Natural killer cell (primary cell): ENCODE measurements at regions not wholly inside any gene's neighbourhood (a gene's known extent, or its start where the extent isn't known, plus 50 kb on each side); places are given as distances from the start of the nearest gene placed in this dataset.

Experiments
- ATAC-seq, 3 donors: fragments of 150-1000 bp in 2 of 3; fragments of 200-7000 bp in 1 of 3; cut with Tn5 transposase; 1 replicate in 1 of 3; 2 replicates in 2 of 3; pipeline ENCODE4 v1.10.0; 2021; ENCODE audit warnings: mild to moderate bottlenecking in 2 of 3, moderate library complexity in 2 of 3
- DNase-seq, 2 donors: peaks; one replicate each; pipeline versions ENCODE4 v3.0.0 to v3.0.0-alpha.2; 2013 to 2021; ENCODE audit warnings: mixed read lengths in 1 of 2
- H3K27ac ChIP-seq: one replicate; pipeline ENCODE4 v1.5.1; 2013; ENCODE audit warnings: mild to moderate bottlenecking, low read length
- H3K27me3 ChIP-seq: one replicate; pipeline ENCODE4 v1.6.1; 2013; ENCODE audit warnings: low read length; ENCODE audit not compliant: control insufficient read depth, insufficient read depth
- H3K36me3 ChIP-seq: one replicate; pipeline ENCODE4 v1.6.1; 2013; ENCODE audit warnings: low read length; ENCODE audit not compliant: control insufficient read depth, insufficient read depth
- H3K4me1 ChIP-seq: one replicate; pipeline ENCODE4 v1.6.1; 2013; ENCODE audit warnings: low read length; ENCODE audit not compliant: control insufficient read depth, insufficient read depth
- H3K4me3 ChIP-seq: one replicate; pipeline ENCODE4 v1.5.1; 2013; ENCODE audit warnings: low read length
- H3K9me3 ChIP-seq: one replicate; pipeline ENCODE4 v1.6.1; 2013; ENCODE audit warnings: low read length; ENCODE audit not compliant: control insufficient read depth, insufficient read depth
- H3K27ac Mint-ChIP-seq, 2 donors: one replicate each; pipeline ENCODE4 v1.8.0; 2022; ENCODE audit warnings: mild to moderate bottlenecking in 2 of 2, mixed read lengths in 2 of 2, moderate library complexity in 1 of 2
- H3K27me3 Mint-ChIP-seq, 2 donors: one replicate each; pipeline ENCODE4 v1.8.0; 2022; ENCODE audit warnings: low read depth in 2 of 2, mixed read lengths in 2 of 2
- H3K36me3 Mint-ChIP-seq: one replicate; pipeline ENCODE4 v1.8.0; 2022; ENCODE audit warnings: mixed read lengths
- H3K4me1 Mint-ChIP-seq, 2 donors: one replicate each; pipeline ENCODE4 v1.8.0; 2022; ENCODE audit warnings: mixed read lengths in 2 of 2
- H3K4me3 Mint-ChIP-seq: one replicate; pipeline ENCODE4 v1.8.0; 2022; ENCODE audit warnings: mild to moderate bottlenecking, moderate library complexity, mixed read lengths
- H3K9me3 Mint-ChIP-seq, 2 donors: one replicate each; pipeline ENCODE4 v1.8.0; 2022; ENCODE audit warnings: mixed read lengths in 2 of 2
- WGBS: methylation state at CpG from one replicate; pipeline ENCODE4 v1.1.7; 2013; ENCODE audit warnings: missing lambda C conversion rate; ENCODE audit not compliant: insufficient coverage; 5-methylcytosine and 5-hydroxymethylcytosine counted together
- intact Hi-C: fragments of 100-400 bp; cut with micrococcal nuclease; formaldehyde crosslinking; loops from one replicate; pipeline ENCODE4 v1.14.2; 2022
- TF ChIP-seq, protein P1 (sequence below): fragments of 200-600 bp; IDR thresholded peaks from one replicate; pipeline ENCODE4 v1.8.0; 2022; ENCODE audit warnings: antibody characterized with exemption

DNA sequence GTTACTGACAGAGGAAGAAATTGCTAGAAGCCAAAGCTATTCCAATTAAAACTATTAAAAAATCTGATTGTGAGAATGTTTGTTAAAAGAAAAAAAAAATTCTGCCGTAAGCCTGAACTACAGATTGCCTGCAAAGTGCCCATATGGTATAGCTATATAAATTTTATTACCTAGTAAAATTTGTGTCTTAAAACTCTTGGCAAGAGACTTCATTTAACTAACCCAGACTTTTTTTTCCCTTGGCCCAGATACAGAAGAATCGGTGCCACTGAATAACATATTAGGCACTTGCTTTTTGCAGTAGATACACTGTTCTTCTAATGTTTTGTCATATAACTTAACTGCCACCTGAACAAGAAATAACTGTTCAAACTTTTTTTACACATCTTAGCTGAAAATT is 125.5 kb downstream of the RPS29 start:
- Mint-ChIP-seq H3K4me1 (no peaks in the 10 kb centered on the region), H3K36me3 (no peaks in the 10 kb centered on the region), H3K27me3 (peaks cover 0 to 10% of the 10 kb centered on the region in 2 donors), H3K9me3 (no peaks in the 10 kb centered on the region), H3K27ac (no peak overlapping the region), H3K4me3 (no peak overlapping the region)
- no peak for ATAC-seq
- Histone ChIP-seq H3K4me1 (no peaks in the 10 kb centered on the region), H3K9me3 (no peaks in the 10 kb centered on the region), H3K4me3 (no peak overlapping the region), H3K27ac (no peak overlapping the region), H3K27me3 (no peaks in the 10 kb centered on the region), H3K36me3 (no peaks in the 10 kb centered on the region)
- DNase-seq: no peak
- TF ChIP-seq, protein P1, sequence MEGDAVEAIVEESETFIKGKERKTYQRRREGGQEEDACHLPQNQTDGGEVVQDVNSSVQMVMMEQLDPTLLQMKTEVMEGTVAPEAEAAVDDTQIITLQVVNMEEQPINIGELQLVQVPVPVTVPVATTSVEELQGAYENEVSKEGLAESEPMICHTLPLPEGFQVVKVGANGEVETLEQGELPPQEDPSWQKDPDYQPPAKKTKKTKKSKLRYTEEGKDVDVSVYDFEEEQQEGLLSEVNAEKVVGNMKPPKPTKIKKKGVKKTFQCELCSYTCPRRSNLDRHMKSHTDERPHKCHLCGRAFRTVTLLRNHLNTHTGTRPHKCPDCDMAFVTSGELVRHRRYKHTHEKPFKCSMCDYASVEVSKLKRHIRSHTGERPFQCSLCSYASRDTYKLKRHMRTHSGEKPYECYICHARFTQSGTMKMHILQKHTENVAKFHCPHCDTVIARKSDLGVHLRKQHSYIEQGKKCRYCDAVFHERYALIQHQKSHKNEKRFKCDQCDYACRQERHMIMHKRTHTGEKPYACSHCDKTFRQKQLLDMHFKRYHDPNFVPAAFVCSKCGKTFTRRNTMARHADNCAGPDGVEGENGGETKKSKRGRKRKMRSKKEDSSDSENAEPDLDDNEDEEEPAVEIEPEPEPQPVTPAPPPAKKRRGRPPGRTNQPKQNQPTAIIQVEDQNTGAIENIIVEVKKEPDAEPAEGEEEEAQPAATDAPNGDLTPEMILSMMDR: no peak
- intact Hi-C loops: no loop called here
- WGBS: 82% methylated on average over 1 of the region's 2 CpGs

GRCh38 chr14:49456589-49456988 is 129.6 kb downstream of the RPS29 start:
- Mint-ChIP-seq H3K4me1 (no peaks in the 10 kb centered on the region), H3K4me3 (no peak overlapping the region), H3K36me3 (no peaks in the 10 kb centered on the region), H3K27ac (no peak overlapping the region), H3K27me3 (peaks cover 8 to 25% of the 10 kb centered on the region in 2 donors), H3K9me3 (no peaks in the 10 kb centered on the region)
- no peak for DNase-seq
- Histone ChIP-seq H3K36me3 (no peaks in the 10 kb centered on the region), H3K4me3 (no peak overlapping the region), H3K27me3 (no peaks in the 10 kb centered on the region), H3K4me1 (no peaks in the 10 kb centered on the region), H3K27ac (no peak overlapping the region), H3K9me3 (no peaks in the 10 kb centered on the region)
- WGBS: 60% methylated on average over 1 of the region's 2 CpGs
- intact Hi-C loops: no loop called here
- no peak for ATAC-seq
- TF ChIP-seq, protein P1: no peak

- Histone ChIP-seq H3K27me3 (no peaks in the 10 kb centered on the region), H3K9me3 (no peaks in the 10 kb centered on the region), H3K4me1 (no peaks in the 10 kb centered on the region), H3K4me3 (no peak overlapping the region), H3K27ac (no peak overlapping the region), H3K36me3 (no peaks in the 10 kb centered on the region)
- Mint-ChIP-seq H3K27ac (no peak overlapping the region), H3K4me3 (no peak overlapping the region), H3K4me1 (no peaks in the 10 kb centered on the region), H3K36me3 (no peaks in the 10 kb centered on the region), H3K27me3 (peaks cover 10 to 33% of the 10 kb centered on the region in 2 donors), H3K9me3 (no peaks in the 10 kb centered on the region)
- ATAC-seq (no peak), DNase-seq (no peak)
- 95% methylated on average over 10 of the region's 10 CpGs for WGBS
- intact Hi-C loops: no loop called here
- TF ChIP-seq, protein P1: no peak
These were observed 134.2 kb downstream of the RPS29 start for GRCh38 chr14:49451938-49452337.

- peaks cover 17 to 49% of the 10 kb centered on the region in 2 donors for H3K27me3 Mint-ChIP-seq
- H3K4me1 Mint-ChIP-seq: no peaks in the 10 kb centered on the region
- WGBS: 85% methylated on average over 2 of the region's 2 CpGs
- H3K4me3 Mint-ChIP-seq: no peak overlapping the region
- Histone ChIP-seq H3K4me3 (no peak overlapping the region), H3K36me3 (no peaks in the 10 kb centered on the region), H3K27ac (no peak overlapping the region), H3K9me3 (no peaks in the 10 kb centered on the region), H3K27me3 (no peaks in the 10 kb centered on the region), H3K4me1 (no peaks in the 10 kb centered on the region)
- DNase-seq (no peak), ATAC-seq (no peak)
- no peaks in the 10 kb centered on the region for H3K9me3 Mint-ChIP-seq
- intact Hi-C loops: no loop called here
- TF ChIP-seq, protein P1: no peak
- no peak overlapping the region for H3K27ac Mint-ChIP-seq
- H3K36me3 Mint-ChIP-seq: no peaks in the 10 kb centered on the region
These were observed 136.4 kb downstream of the RPS29 start for GRCh38 chr14:49449749-49450148.
